ENCODE measurements at regions not wholly inside any gene's neighbourhood (a gene's known extent, or its start where the extent isn't known, plus 50 kb on each side); places are given as distances from the start of the nearest gene placed in this dataset.
A peak's percentile ranks its signal among the peaks of the same experiment; 100 is the strongest.
"Not testable (repeated sequence)": the region's sequence is repeated elsewhere in the genome, so short reads cannot be mapped to it uniquely, and the experiment has no call there.

DNA sequence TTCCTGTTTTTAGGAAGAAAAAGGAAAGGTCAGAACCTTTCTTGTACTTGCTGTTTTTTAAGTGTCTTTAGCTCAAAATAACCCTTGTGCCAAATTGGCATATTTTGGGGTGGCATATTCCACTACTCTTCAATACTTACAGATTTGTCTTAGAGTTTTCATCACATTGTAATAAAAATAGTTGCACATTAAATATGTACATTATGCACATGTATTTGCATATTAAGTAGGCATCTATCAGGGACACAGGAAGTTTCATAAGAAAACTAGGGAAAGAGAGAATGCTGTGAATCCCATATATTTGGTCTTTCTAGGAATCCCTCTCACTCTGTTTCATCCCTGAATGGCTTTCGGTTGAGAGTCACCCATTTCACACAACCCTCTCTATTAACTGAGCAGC lies 139.6 kb downstream of the LARP7 start:
- DNase-seq, result no peak

DNA sequence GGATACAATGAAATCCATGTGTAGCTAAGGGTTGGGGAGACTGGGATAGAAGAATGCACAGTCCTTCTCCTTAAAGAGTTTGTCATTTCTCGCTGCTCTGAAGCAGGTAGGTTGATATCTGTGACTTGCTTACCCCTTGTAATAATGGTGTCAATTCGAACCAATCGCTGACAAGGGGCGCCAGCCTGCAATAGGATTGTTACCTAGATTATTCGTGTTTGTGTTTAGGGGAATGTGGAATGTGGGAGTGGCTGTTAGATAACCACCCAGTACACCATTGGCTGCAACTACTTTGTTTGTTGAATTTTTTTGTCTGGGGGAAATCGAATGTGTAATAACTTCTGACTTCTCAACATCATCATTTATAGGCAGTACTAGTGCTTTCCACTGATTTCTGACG lies 141.6 kb downstream of the LARP7 start:
- no peak for DNase-seq

DNA sequence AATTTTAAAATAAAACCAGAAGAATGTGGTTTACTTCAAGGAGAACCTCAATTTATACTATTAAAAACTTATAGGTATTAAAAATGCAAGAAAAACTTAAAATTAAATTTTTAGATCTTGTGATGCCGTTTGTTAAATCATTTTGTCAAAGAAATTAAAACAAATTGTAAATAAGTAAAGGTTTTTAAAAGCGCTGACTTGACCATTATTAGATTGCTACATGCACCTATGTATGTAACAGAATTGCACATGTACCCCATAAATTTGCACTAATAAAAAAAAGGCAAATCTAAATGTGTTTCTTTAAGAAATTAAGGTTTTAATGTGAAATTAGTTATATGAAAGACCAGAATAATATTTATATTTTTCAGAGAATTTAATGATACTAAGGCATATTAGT lies 156.1 kb downstream of the LARP7 start:
- DNase-seq, result no peak

DNA sequence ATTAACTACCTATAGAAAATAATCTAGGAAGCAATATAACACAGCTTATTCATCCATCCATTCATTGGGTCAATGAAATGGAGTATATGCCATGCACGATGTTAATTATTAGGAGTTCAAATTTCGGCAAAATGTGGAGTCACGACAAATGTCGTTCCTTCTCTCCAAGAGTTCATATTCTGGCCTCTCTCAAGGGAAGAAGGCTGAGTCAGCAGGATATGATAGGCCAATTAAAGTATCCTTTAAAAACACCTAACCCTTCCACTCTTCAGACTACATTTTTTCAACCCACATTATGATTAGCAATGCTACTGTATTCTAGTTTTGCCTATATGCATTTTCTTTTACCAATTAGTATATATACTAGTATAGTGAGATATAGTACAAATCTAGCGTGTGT lies 163.1 kb downstream of the LARP7 start:
- no peak for DNase-seq

DNA sequence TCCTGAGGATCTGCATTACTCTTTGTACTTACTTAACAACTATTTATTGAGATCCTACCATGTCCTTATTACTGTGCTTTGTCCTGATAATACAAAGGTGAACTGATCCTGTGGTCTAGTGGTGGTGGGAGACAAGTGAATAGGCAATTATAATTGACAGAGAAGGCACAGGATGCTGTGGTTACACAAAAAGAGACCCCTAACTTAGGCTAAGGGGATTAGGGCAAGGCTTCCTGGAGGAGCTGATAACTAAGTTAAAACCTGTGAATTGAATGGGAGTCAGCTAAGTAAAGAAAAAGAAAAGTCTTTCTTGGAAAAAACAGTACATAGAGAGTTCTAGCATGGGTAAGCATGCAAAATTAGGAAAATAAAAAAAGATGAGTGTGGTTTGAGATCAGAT lies 164.4 kb downstream of the LARP7 start:
- no peak for DNase-seq

DNA sequence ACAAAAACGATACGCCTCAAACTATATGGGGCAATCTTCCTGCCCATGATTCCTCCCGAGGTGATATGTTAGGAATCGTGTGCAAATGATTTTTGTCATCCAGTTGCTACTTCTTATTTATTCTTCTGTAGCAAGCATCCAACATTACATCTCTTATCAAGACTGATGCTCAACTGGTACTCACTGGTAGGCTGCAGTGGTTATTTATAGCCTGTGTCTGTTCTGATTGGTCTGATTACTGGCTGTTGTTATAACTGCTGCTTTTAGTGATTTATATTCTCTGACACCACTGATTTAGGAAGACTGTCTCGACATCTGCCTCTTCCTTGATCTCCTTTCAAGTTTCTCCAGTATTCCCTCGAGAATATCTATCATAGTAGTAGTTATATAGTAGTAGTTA lies 165.8 kb downstream of the LARP7 start:
- DNase-seq, result no peak

DNA sequence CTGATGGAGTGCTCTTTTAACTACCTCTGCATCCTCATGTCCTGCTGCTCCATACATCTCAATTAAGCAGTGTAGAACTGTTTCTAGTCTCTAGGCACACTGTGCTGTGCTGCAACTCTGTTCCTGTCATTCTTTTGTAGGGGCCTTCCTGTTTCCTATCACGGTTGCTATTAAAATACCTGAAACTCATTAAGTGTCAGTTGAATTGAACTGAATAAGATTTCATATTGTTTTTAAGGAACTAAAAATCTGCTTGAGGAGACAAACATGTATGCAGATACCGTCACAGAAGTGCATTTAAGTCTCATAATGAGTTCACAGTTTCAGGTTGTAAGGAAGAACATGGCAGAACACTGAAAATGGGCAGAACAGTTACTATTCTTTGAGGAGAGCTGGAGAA lies 170.1 kb downstream of the LARP7 start:
- DNase-seq, result no peak

DNA sequence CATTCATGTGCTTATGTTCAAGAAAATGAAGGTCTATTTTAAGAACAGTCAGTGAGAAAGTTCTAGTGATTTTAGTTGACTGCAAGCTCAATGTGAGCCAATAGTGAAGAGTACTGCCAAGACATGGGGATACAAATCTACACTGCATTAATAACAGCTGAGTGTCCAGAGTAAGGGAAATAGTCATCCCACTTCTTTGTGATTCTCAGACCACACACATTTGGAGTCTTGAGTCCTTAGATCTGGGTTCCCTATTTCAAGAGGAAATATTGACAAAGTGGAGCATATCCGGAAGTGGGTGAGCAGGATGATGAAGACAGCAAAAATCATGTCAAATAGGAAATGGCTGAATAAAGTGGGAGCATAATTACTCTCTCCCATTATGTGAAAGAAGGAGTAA lies 171.1 kb downstream of the LARP7 start:
- DNase-seq, result peak; percentile 3

DNA sequence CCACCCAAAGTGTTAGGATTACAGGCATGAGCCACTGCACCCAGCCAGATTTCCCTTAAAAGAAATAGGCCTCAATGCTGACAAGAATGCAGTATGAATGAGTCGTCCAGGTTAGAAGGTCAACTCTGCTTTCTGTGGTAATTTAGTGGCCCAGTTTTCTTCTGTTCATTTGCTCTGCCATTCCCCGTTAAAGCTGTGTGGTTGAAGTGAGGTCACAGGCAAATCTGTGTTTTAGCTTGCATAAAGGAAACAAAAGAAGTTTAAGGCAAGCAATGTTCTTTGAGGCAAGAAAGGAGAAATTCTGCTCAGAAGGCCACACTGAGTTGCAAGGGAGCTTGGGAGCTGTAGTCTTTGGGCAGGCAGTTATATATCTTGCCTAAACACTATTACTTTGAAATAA lies 176.8 kb downstream of the LARP7 start:
- DNase-seq, result peak; percentile 68

DNA sequence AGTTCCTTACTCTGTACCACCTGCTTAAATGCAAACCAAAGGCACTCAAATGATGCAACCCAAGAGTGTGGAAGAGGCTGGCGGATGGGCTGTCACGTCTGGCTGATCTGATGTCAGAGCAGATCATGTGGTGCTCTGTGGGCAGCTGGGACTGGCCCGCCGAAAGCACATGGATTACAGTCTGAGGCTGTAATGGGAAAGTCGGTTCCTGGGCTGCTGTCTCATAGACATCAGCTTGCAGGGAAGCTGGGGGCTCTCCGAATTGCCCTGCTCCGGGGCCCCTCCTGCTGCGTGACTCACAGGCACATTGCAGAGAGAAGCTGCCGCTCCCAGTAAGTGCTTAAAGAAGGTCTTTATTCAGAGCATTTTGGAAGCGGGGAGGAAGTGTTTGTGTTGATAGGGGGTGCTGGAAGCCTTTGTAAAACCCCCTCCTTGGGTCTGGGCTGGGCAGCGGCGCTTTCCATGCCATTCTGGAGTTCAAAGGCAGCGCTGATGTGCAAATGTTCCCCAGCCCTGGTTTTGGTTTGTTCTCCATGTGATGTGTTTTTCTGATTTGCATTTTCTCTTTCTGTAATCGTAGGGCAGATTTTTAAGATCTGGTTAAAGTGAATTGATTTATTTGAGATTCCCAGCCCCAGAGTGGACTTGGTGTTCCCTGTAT lies 181.1 kb downstream of the LARP7 start:
- peak; percentile 93 for DNase-seq

DNA sequence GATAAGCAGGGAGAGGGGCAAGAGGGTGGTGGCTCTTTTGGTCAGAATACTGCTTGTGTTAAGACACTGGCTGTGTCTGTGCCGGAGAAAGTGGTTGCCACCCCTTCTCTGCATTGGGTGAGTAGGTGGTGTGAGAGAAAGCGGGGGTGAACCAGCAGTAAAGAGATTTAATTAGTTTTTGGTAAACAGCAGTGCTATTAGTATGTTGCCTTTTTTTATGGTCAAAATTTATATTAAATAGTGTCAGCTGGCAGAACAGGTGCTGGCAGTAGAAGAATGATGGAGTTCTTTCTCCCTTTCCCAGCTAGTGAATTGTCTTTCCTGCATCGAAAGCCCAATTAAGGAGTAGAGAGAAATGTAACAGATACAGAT lies 181.6 kb downstream of the LARP7 start:
- DNase-seq, result no peak

DNA sequence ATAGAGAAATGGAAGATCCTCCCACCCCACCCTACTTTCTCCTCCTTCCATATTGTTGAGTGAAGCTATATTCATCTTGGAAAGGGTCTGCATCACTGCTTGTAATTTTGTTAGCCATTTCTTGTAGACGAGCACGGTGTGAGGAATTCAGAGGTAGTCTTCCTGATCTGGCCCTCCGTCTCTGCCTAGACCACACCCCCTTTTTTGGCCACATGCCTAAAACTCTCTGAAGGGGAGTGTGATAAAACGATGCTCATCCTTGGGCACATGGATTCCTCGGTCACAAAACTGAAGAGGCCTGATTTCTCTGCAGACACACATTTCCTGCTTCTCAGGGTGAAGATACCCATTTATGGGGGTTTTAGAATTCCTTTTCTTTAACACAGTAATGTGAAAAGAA lies 182.8 kb downstream of the LARP7 start:
- no peak for DNase-seq

DNA sequence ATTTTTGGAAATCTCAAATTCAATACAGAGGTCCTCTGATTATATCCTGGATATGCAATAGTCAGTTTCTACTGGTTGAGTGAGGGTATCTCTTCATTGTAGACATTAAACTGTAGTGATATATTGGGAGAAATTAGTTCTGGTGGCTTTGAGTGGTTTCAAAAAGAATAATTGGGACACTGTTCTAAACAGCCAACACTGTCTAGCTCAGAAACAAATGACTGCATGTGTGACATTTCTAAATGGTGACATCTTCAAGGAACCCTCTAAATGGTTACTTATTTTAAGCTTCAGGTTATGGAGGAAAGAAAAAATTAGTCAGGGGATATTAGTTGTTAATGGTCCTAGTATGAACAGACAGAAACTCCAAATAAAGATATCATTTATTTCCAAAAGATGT lies 186.2 kb downstream of the LARP7 start:
- DNase-seq, result no peak

DNA sequence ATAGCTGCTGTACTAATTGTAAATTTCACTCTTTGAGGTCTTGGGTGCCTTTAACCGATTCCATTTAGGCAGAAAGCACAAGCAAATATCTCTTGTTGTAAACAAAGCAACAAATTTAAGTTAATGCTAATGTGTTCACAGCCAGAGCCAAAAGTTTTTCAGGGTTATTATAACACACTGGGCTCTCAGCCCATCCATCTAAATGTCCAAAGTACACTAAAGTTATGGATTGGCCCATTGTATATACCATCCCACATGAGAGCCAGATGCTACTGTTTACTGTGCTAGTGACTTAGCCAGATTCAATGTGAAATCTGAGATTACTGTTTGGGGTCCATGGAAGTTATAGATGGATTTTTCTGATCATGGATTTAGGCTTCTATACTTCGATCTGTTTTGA lies 186.7 kb downstream of the LARP7 start:
- no peak for DNase-seq

DNA sequence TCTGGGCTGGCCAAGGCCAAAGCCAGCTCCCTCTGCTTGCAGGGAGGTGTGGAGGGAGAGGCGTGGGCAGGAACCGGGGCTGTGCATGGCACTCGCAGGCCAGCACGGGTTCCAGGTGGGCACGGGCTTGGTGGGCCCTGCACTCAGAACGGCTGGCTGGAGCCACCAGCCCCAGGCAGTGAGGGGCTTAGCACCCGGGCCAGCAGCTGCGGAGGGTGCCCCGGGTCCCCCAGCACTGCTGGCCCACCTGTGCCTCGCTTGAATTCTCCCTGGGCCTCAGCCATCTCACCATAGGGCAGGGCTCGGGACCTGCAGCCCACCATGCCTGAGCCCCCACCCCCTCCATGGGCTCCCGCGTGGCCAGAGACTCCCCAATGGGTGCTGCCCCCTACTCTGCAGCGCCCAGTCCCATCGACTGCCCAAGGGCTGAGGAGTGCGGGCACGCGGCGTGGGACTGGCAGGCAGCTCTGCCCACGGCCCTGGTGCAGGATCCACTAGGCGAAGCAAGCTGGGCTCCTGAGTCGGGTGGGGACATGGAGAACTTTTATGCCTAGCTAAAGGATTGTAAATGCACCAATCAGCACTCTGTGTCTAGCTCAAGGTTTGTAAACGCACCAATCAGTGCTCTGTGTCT lies 193.9 kb downstream of the LARP7 start:
- no peak for DNase-seq

DNA sequence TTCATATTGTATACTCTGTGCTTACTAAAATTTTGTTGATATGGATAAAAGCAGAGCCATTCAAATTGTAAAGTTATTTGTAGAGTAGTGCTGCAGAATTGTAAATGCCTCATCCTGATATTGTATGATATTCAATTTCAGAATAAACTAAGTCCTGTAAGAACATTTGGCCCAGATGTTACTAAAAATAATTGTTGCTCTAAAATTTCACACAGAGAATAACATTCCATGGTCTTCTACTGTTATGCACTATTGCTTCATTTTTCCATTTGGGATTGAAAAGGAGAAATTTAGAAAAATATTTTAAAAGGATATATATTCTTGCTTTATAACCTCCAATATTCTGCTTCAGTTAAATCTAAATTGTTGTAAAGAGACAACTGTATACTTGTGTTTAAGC lies 195.6 kb downstream of the LARP7 start:
- DNase-seq, result no peak

DNA sequence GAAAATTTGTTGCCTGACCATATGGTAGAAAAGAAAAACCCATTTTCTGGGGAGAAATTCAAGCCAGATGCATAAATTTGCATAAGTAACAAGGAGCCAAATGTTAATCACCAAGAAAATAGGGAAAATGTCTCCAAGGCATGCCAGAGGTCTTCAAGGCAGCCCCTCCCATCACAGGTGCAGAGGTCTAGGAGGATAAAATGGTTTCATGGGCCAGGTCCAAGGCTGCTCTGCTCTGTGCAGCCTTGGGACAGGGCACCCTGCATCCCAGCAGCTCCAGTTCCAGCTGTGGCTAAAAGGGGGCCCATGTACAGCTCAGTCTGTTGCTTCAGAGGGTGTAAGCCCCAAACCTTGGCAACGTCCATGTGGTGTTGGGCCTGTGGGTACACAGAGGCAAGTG lies 200.0 kb downstream of the LARP7 start:
- DNase-seq, result no peak

DNA sequence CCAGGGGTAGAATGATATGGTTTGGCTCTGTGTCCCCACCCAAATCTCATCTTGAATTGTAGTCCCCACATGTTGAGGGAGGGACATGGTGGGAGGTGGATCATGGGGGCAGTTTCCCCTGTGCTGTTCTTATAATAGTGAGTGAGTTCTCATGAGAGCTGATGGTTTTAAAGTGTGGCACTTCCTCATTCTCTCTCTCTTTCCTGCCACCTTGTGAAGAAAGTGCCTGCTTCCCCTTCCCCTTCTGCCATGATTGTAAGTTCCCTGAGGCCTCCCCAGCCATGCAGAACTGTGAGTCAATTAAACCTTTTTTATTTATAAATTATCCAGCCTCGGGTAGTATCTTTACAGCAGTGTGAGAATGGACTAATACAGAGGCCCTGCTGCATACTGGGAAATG lies 201.1 kb downstream of the LARP7 start:
- DNase-seq, result not testable (repeated sequence)

DNA sequence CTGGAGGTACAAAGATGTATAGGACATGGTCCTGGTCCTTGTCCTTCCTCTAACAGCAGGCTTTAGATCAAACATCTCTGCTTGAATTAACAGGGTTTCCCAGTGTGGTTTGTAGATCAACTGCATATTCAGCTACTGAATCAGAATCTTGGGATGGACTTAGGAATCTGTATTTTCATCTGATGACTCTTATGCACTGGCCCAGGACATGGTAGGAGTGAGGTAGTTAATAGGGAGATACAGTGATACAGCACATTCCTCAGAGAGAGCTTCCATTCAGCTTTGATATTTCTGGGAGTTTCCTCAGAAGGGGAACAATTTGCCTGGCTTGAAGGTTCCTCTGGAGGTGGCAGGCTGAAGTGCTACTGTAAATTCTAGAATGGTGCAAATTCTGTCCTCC lies 203.1 kb downstream of the LARP7 start:
- peak; percentile 61 for DNase-seq

DNA sequence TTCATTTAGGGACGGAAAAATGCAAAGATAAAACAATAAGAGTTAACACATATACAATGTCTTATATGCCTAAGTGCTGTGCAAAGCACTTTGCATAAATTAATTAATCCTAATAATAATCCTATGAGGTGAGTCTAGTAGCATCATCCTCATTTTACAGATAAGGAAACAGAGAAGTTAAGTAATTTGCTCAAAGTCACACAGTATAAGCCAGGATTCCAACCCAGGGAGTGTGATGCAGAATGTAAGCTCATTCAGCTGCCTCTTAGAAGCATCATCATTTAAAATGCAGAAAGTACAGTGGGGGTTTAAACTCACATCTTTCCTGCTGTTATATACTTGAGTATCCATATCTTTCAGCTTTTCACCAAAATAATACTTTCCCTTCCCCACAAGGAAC lies 203.7 kb downstream of the LARP7 start:
- DNase-seq, result no peak

DNA sequence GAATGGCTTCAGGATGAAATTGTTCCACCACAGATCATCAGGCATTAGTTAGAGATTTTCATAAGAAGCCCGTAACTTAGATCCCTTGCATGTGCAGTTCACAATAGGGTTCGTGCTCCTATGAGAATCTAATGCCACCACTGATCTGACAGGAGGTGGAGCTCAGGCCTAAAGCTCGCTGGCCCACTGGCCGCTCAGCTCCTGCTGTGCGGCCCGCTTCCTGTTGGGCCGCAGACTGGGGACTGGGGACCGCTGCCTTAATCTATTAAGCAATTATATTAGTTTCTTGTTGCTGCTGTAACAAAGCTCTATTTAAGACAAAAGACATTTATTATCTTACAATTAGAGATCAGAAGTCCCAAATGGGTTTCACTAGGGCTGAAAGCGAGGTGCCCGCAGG lies 205.6 kb downstream of the LARP7 start:
- DNase-seq, result no peak

DNA sequence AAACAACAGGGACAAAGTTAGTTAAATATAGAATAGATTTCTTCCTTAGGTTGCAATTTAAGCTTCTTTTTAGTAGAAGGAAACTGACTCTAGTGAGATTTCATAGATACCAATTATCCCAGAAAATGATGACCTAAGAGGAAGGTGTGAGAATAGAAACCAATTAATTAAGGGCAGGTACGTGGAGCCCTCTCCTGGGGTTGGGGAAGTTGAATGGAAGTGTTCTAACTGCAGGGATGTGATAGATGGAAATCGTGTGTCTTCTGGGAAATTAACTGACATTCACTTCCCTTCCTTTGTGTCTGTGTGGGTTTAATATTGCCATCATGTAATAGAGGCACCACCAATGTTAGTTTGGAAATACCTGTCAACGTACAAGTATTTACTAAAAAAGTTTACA lies 204.1 kb upstream of the ANK2 start:
- DNase-seq, result no peak

DNA sequence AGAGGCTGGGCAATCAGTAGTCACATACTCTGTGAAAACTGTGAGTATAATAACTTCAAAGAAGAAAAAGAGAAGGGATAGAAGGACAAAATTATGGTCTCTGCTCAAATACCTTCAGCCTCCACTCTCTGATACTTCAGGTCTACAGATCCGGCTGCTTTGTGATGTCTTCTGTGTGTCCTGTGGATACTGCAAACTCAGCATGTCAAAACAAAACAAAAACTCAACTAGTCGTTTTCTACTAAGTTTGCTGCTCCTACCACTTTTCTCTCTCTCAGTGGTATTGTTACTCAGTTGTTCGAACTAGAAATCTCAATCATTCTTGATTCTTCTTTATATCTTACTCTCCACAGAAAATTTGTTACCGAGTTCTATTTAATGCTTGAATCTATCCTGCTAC lies 202.4 kb upstream of the ANK2 start:
- no peak for DNase-seq

DNA sequence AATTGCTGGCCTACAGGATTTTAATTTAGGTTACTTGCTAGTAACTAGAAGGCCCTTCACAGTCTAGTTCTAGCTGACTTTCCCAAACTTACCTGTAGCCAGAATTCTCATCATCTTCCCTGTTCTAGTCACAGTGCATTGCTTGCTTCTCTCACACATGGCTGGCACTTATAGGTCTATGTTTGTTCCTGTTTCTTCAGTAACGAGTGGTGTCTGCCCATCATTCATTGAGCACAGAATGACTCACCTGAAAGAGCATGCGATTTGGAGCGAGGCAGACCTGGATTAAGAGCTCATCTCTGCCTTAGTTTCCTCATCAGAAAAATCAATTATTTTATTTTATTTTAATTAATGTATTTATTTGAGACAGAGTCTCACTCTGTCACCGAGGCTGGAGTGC lies 201.7 kb upstream of the ANK2 start:
- no peak for DNase-seq

DNA sequence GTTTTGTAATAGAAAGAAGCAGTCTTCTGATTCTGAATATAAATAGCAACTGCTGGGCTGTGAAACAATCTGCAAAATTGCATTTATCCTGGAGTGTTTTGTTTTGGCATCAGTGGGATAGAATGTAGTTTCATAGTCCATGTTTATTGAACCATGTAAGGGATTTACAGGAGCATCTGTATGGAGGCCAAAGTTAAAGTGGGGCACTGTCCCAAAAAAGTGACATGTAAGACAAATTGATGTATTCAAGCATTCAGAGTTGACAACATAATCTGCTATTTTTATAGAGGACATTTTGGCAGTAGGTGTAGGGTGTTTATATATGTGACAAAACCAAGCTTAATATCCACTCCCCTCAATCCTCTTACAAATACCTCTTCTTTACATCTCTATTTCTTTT lies 200.5 kb upstream of the ANK2 start:
- DNase-seq, result no peak

All from fibroblast of skin of right biceps (primary cell).